HepG2 (cell line): ENCODE measurements at regions not wholly inside any gene's neighbourhood (a gene's known extent, or its start where the extent isn't known, plus 50 kb on each side); places are given as distances from the start of the nearest gene placed in this dataset.

Source experiments
- ATAC-seq: fragments of 200-7000 bp; cut with Tn5 transposase; 3 replicates; pipeline ENCODE4 v1.9.1; 2020; ENCODE audit warnings: mild to moderate bottlenecking, moderate library complexity
- BruUV-seq: library from RNA; stranded (reverse); fragments of 400-500 nt; replicated peaks from 2 replicates; lab custom pipeline; 2021; lab: Mats Ljungman, UMichigan
- CTCF ChIA-PET: fragments of 300-600 bp; formaldehyde crosslinking; extraction: SDS; loops from one replicate; lab custom pipeline; 2021; ENCODE audit warnings: low total read pairs, inconsistent platforms, low intra/inter-chr PET ratio; lab: Yijun Ruan, JAX
- POLR2A ChIA-PET: fragments of 350-600 bp; sonication (Branson Sonifier 250); formaldehyde crosslinking; loops from one replicate; lab custom pipeline; 2020; ENCODE audit warnings: antibody characterized with exemption, inconsistent platforms; lab: Yijun Ruan, JAX
- DNase-seq: peaks from one replicate; pipeline ENCODE4 v3.0.0-alpha.2; 2015; ENCODE audit warnings: low spot score
- FAIRE-seq: peaks from 3 replicates; lab custom pipeline; 2011; peaks lifted over from hg19 to GRCh38; lab: Jason Lieb, UNC
- H2AFZ ChIP-seq: one replicate; pipeline ENCODE4 v1.6.1; 2011; ENCODE audit warnings: low read length, inconsistent platforms
- H3K27ac ChIP-seq: fragments of 300-600 bp; 3 replicates; pipeline ENCODE4 v1.8.0; 2011; ENCODE audit warnings: mixed run types, mild to moderate bottlenecking, mixed read lengths, low read length, inconsistent platforms; ENCODE audit not compliant: insufficient read depth; ENCODE audit errors: extremely low read length
- H3K27me3 ChIP-seq, 2 experiments: fragments of 200-600 bp in 1 of 2; 2 replicates in 1 of 2; 3 replicates in 1 of 2; pipeline versions ENCODE4 v1.6.0 to v1.8.0; 2011; ENCODE audit warnings: low read length in 2 of 2, mild to moderate bottlenecking in 2 of 2, moderate library complexity in 2 of 2, inconsistent platforms in 1 of 2; ENCODE audit not compliant: insufficient read depth in 2 of 2, control insufficient read depth in 1 of 2
- H3K36me3 ChIP-seq, 2 experiments: fragments of 200-600 bp in 1 of 2; replicated peaks in 1 of 2; 2 replicates in 1 of 2; 3 replicates in 1 of 2; pipeline versions ENCODE4 v1.5.1 to v1.8.0; 2011; ENCODE audit warnings: low read length in 2 of 2, inconsistent platforms in 1 of 2; ENCODE audit not compliant: insufficient read depth in 2 of 2, control insufficient read depth in 1 of 2
- H3K4me1 ChIP-seq: 2 replicates; pipeline ENCODE4 v1.5.1; 2012; ENCODE audit warnings: low read length, inconsistent platforms; ENCODE audit not compliant: insufficient read depth
- H3K4me2 ChIP-seq: 2 replicates; pipeline ENCODE4 v1.6.0; 2011; ENCODE audit warnings: low read depth, low read length, inconsistent platforms
- H3K4me3 ChIP-seq, 3 experiments: fragments of 200-600 bp in 1 of 3; sonication (generic), shearing (Covaris generic) in 1 of 3; replicated peaks in 1 of 3; 2 replicates each; pipeline ENCODE4 v1.5.1; 2011 to 2016; ENCODE audit warnings: low read length in 3 of 3, inconsistent platforms in 2 of 3, low read depth in 2 of 3, mild to moderate bottlenecking in 2 of 3, control low read depth in 1 of 3, mixed read lengths in 1 of 3; ENCODE audit not compliant: insufficient read depth in 1 of 3
- H3K79me2 ChIP-seq: one replicate; pipeline ENCODE4 v1.6.1; 2011; ENCODE audit warnings: low read length, inconsistent platforms; ENCODE audit not compliant: insufficient read depth
- H3K9ac ChIP-seq: 2 replicates; pipeline ENCODE4 v1.6.0; 2011; ENCODE audit warnings: mild to moderate bottlenecking, low read depth, low read length, inconsistent platforms; ENCODE audit not compliant: insufficient read depth
- H3K9me3 ChIP-seq: 2 replicates; pipeline ENCODE4 v1.5.1; 2012; ENCODE audit warnings: mild to moderate bottlenecking, low read length
- H4K20me1 ChIP-seq: 2 replicates; pipeline ENCODE4 v1.6.0; 2011; ENCODE audit warnings: inconsistent platforms, mild to moderate bottlenecking, low read length, moderate library complexity; ENCODE audit not compliant: insufficient read depth
- GZF1 ChIP-seq: sonication (generic); formaldehyde crosslinking; IDR thresholded peaks from 2 replicates; pipeline ENCODE4 v1.5.1; 2020; ENCODE audit warnings: mild to moderate bottlenecking, missing genetic modification reagents
- HOXD1 ChIP-seq: sonication (generic); formaldehyde crosslinking; IDR thresholded peaks from 2 replicates; pipeline ENCODE4 v1.5.0; 2020; ENCODE audit warnings: missing genetic modification reagents
- PAXIP1 ChIP-seq: sonication (generic); formaldehyde crosslinking; conservative IDR thresholded peaks from 2 replicates; pipeline ENCODE4 v1.4.0; 2020; ENCODE audit warnings: mild to moderate bottlenecking, missing genetic modification reagents, moderate library complexity
- PHB2 ChIP-seq: fragments of 450-650 bp; IDR thresholded peaks from 2 replicates; pipeline ENCODE4 v1.6.1; 2018; ENCODE audit not compliant: partially characterized antibody
- SOX13 ChIP-seq, 3 experiments: fragments of 450-650 bp in 1 of 3; sonication (generic) in 1 of 3; formaldehyde crosslinking in 1 of 3; IDR thresholded peaks in 2 of 3; conservative IDR thresholded peaks in 1 of 3; 2 replicates each; pipeline versions ENCODE4 v1.5.0 to v1.6.1; 2016 to 2020; ENCODE audit warnings: antibody characterized with exemption in 1 of 3, mild to moderate bottlenecking in 1 of 3, missing compliant biosample characterization in 1 of 3, missing genetic modification reagents in 1 of 3, moderate library complexity in 1 of 3
- ZNF616 ChIP-seq: sonication (generic); formaldehyde crosslinking; IDR thresholded peaks from 2 replicates; pipeline ENCODE4 v1.5.0; 2020; ENCODE audit warnings: low read depth, mild to moderate bottlenecking, missing genetic modification reagents
- WGBS: methylation state at CpG from one replicate; pipeline ENCODE4 v1.1.6; 2017; ENCODE audit warnings: low lambda C conversion rate; 5-methylcytosine and 5-hydroxymethylcytosine counted together
- in situ Hi-C: cut with HindIII; loops from 2 replicates; pipeline ENCODE4 v1.10.0; 2017; ENCODE audit warnings: low pct_unique_long_range_greater_than_20kb; ENCODE audit not compliant: extremely low pct_ligation_motif_present
- intact Hi-C: fragments of 100-400 bp; cut with micrococcal nuclease; formaldehyde crosslinking; loops from one replicate; pipeline ENCODE4 v1.10.0; 2022; ENCODE audit not compliant: unreplicated experiment

- ChIA-PET POLR2A (no interaction called here), CTCF (no interaction called here)
- Histone ChIP-seq H3K27ac (no peak overlapping the region), H3K27me3 (peaks cover 0 to 3% of the 10 kb centered on the region in 2 experiments; a peak in 1 of 5 replicates), H3K79me2 (no peaks in the 10 kb centered on the region), H4K20me1 (no peaks in the 10 kb centered on the region), H3K4me3 (no peak overlapping the region), H2AFZ (no peak overlapping the region), H3K9me3 (no peaks in the 10 kb centered on the region; the same call in 1 of the 2 replicates), H3K9ac (no peak overlapping the region), H3K4me1 (no peaks in the 10 kb centered on the region), H3K4me2 (no peak overlapping the region), H3K36me3 (no peaks in the 10 kb centered on the region)
- no peak for DNase-seq
- FAIRE-seq: no peak
- in situ Hi-C loops (no loop called here), intact Hi-C loops (no loop called here)
- TF ChIP-seq PAXIP1 (CRISPR knock-in tag) (no peak), HOXD1 (no peak), PHB2 (no peak)
- WGBS: 6% methylated on average over 10 of the region's 10 CpGs
- BruUV-seq: no TSS peak
- ATAC-seq: no peak
Observed at GRCh38 chr6:45801471-45802289, 214.0 kb downstream of the CLIC5 start.

GRCh38 chr6:45800911-45801310 is 214.7 kb downstream of the CLIC5 start:
- intact Hi-C loops: no loop called here
- no peak overlapping the region for H2AFZ ChIP-seq
- POLR2A ChIA-PET: no interaction called here
- H3K4me1 ChIP-seq: no peaks in the 10 kb centered on the region
- no peaks in the 10 kb centered on the region; the same call in 1 of the 2 replicates for H3K9me3 ChIP-seq
- DNase-seq (no peak), FAIRE-seq (no peak), ATAC-seq (no peak)
- H3K4me3 ChIP-seq: no peak overlapping the region
- H4K20me1 ChIP-seq: no peaks in the 10 kb centered on the region
- peaks cover 0 to 3% of the 10 kb centered on the region in 2 experiments; a peak in 1 of 5 replicates for H3K27me3 ChIP-seq
- BruUV-seq: no TSS peak
- H3K9ac ChIP-seq: no peak overlapping the region
- H3K79me2 ChIP-seq: no peaks in the 10 kb centered on the region
- CTCF ChIA-PET: no interaction called here
- in situ Hi-C loops: no loop called here
- H3K27ac ChIP-seq: no peak overlapping the region
- 6% methylated on average over 5 of the region's 5 CpGs for WGBS
- no peak overlapping the region for H3K4me2 ChIP-seq
- H3K36me3 ChIP-seq: no peaks in the 10 kb centered on the region
- no peak for TF ChIP-seq ZNF616
- no peak for TF ChIP-seq GZF1 (CRISPR knock-in tag)
- TF ChIP-seq SOX13 (IDR thresholded peaks at IDR 0.05): no peak
- TF ChIP-seq SOX13 (CRISPR knock-in tag; conservative IDR thresholded peaks at IDR 0.05 in 1 of 2, IDR thresholded peaks at IDR 0.05 in 1 of 2): no peak
